ENCODE measurements at regions not wholly inside any gene's neighbourhood (a gene's known extent, or its start where the extent isn't known, plus 50 kb on each side); places are given as distances from the start of the nearest gene placed in this dataset.
"Not testable (repeated sequence)": the region's sequence is repeated elsewhere in the genome, so short reads cannot be mapped to it uniquely, and the experiment has no call there.

GRCh38 chr10:45175520-45176118 is 139.8 kb downstream of the OR13A1 start (continued):
- peak; percentile 79 for TF ChIP-seq SOX6 (IDR thresholded peaks at IDR 0.05)
- TF ChIP-seq ESRRA (IDR thresholded peaks at IDR 0.05; ENCODE audit: borderline replicate concordance, low read depth) = peak; percentile 49; the same call in 1 of the 2 replicates
- peak; percentile 40 to 67; a peak in 3 of 4 replicates for TF ChIP-seq KDM1A (IDR thresholded peaks at IDR 0.05)
- TF ChIP-seq HDAC2 (IDR thresholded peaks at IDR 0.05) = peak; percentile 80
- peak; percentile 93 for TF ChIP-seq ARID1B (IDR thresholded peaks at IDR 0.05)
- TF ChIP-seq C11orf30 (IDR thresholded peaks at IDR 0.05; ENCODE audit: low read depth) = peak; percentile 88
- 0 out of 2 replicates have a peak, but pooled peaks have one; percentile 42 for TF ChIP-seq DIDO1 (tag; IDR thresholded peaks at IDR 0.05; ENCODE audit: low read depth)
- peak; percentile 41; the same call in 1 of the 2 replicates for TF ChIP-seq SMARCC2 (IDR thresholded peaks at IDR 0.05; ENCODE audit: low read depth)
- TF ChIP-seq MAZ (CRISPR knock-in tag; conservative IDR thresholded peaks at IDR 0.05 in 1 of 2, IDR thresholded peaks at IDR 0.05 in 1 of 2) = peak in 1 of 2 experiments; percentile 63; a peak in 2 of 4 replicates
- TF ChIP-seq MAFG (tag; conservative IDR thresholded peaks at IDR 0.05) = peak; percentile 87
- TF ChIP-seq SMARCA4 (IDR thresholded peaks at IDR 0.05) = peak; percentile 80
- TF ChIP-seq, protein P1, sequence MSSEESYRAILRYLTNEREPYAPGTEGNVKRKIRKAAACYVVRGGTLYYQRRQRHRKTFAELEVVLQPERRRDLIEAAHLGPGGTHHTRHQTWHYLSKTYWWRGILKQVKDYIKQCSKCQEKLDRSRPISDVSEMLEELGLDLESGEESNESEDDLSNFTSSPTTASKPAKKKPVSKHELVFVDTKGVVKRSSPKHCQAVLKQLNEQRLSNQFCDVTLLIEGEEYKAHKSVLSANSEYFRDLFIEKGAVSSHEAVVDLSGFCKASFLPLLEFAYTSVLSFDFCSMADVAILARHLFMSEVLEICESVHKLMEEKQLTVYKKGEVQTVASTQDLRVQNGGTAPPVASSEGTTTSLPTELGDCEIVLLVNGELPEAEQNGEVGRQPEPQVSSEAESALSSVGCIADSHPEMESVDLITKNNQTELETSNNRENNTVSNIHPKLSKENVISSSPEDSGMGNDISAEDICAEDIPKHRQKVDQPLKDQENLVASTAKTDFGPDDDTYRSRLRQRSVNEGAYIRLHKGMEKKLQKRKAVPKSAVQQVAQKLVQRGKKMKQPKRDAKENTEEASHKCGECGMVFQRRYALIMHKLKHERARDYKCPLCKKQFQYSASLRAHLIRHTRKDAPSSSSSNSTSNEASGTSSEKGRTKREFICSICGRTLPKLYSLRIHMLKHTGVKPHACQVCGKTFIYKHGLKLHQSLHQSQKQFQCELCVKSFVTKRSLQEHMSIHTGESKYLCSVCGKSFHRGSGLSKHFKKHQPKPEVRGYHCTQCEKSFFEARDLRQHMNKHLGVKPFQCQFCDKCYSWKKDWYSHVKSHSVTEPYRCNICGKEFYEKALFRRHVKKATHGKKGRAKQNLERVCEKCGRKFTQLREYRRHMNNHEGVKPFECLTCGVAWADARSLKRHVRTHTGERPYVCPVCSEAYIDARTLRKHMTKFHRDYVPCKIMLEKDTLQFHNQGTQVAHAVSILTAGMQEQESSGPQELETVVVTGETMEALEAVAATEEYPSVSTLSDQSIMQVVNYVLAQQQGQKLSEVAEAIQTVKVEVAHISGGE (CRISPR knock-in tag; IDR thresholded peaks at IDR 0.05) = 0 out of 6 replicates have a peak, but pooled peaks of 1 of the 3 experiments have one; percentile 26
- TF ChIP-seq ZNF274 (IDR thresholded peaks at IDR 0.05; ENCODE audit: borderline replicate concordance, low read depth, low read length) = peak; percentile 60; the same call in 1 of the 2 replicates
- TF ChIP-seq TRIM24 (IDR thresholded peaks at IDR 0.05) = peak; percentile 80 to 89; a peak in 3 of 4 replicates
- peak; percentile 84 for TF ChIP-seq NCOR1 (IDR thresholded peaks at IDR 0.05)
- TF ChIP-seq HMBOX1 (IDR thresholded peaks at IDR 0.05) = peak; percentile 51; the same call in 1 of the 2 replicates
- 0 out of 4 replicates have a peak, but pooled peaks of 1 of the 2 experiments have one; percentile 16 for TF ChIP-seq RCOR1 (IDR thresholded peaks at IDR 0.05; ENCODE audit: borderline replicate concordance in 1 of 2, low read depth in 2 of 2, low read length in 2 of 2)
- peak; percentile 60 for TF ChIP-seq HDAC3 (IDR thresholded peaks at IDR 0.05; ENCODE audit: borderline replicate concordance, partially characterized antibody)
- peak; percentile 64 for TF ChIP-seq NFIC (IDR thresholded peaks at IDR 0.05)
- TF ChIP-seq DMBX1 (CRISPR knock-in tag; IDR thresholded peaks at IDR 0.05; ENCODE audit: borderline replicate concordance) = peak; percentile 41; the same call in 1 of the 2 replicates
- peak; percentile 52; the same call in 1 of the 2 replicates for TF ChIP-seq CXXC5 (CRISPR knock-in tag; IDR thresholded peaks at IDR 0.05)
- 0 out of 4 replicates have a peak, but pooled peaks of 1 of the 2 experiments have one; percentile 32 for TF ChIP-seq HDAC1 (IDR thresholded peaks at IDR 0.05)
- TF ChIP-seq TEAD4 (IDR thresholded peaks at IDR 0.05; ENCODE audit: low read length) = peak; percentile 84
- TF ChIP-seq TEAD4 (CRISPR knock-in tag; IDR thresholded peaks at IDR 0.05; ENCODE audit: borderline replicate concordance) = not testable (repeated sequence)
- peak; percentile 69; the same call in 1 of the 2 replicates for TF ChIP-seq LEF1 (IDR thresholded peaks at IDR 0.05)

All from K562 (cell line).